SIG-M5 (cell line): ENCODE measurements at regions not wholly inside any gene's neighbourhood (a gene's known extent, or its start where the extent isn't known, plus 50 kb on each side); places are given as distances from the start of the nearest gene placed in this dataset.

Source experiments
- DNase-seq: peaks from one replicate; lab custom pipeline; 2025; lab: John Stamatoyannopoulos, UW

DNA sequence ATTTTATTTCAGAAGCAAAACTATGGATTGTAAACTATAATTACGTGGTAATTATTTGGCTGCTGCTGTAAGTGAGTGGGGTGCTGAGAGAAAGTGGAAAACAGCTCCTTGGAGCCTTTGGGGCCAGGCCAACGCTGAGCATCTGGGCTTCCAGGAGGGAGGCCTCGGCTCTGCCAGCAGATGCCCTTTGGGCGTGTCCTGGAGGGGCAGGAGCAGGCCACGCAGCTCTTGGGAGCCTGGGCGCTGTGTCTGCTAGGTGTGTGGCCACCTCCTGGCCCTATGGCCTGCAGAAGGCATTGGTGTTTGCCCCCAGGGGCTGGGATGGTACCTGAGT lies 423.3 kb downstream of the GLRX3 start:
- DNase-seq = no peak

DNA sequence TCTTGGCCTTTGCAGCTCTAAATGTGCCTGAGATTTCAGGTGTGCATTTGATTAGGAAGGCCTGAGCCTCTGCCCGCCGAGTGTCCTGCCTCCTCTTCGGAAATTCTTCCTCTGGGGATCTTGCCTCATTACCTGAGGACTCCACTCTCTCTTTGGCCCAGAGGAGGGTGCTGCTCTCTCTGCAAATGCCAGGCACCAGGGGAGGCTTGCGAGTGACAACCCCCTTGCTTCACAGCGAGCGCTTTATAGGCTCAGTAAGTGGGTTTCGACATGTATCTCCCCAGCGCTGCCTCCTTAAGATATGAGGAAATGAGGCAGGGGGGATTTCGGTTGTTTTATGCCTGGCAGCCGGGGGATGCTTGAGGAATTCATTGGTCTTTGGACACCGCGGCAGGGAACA lies 423.9 kb downstream of the GLRX3 start:
- no peak for DNase-seq

DNA sequence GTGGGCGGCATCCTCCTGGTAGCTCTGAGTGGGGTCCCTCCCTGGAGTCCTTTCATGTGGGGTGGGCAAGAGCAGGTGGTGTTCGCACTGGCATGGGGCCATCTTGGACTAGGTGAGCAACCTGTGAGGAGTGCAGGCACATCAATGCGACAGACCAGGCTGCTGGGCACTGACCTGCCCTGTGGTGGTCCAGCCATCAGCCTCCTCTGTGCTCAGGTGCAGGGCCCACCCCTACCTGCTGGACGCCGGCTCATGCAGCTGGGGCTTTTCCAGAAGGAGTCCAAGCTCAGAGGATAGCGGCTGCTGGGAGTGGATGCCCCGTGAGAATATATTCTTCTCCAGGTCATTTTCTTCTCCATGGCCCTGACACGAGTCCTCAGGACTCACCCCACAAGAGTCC lies 424.4 kb downstream of the GLRX3 start:
- no peak for DNase-seq

DNA sequence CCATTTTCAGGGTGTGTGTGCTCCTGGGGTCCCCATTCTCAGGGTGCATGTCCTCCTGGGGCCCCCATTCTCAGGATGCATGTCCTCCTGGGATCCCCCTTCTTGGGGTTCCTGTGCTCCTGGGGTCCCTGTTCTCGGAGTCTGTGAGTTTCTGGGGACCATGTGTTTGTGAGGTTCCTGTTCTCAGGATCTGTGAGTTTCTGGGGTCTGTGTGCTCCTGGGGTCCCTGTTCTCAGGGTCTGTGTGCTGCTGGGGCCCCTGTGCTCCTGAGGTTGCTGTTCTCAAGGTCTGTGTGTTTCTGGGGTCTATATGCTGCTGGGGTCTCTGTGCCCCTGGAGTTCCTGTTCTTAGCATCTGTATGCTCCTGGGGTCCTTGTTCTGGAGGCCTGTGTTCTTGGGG lies 425.5 kb downstream of the GLRX3 start:
- no peak for DNase-seq

DNA sequence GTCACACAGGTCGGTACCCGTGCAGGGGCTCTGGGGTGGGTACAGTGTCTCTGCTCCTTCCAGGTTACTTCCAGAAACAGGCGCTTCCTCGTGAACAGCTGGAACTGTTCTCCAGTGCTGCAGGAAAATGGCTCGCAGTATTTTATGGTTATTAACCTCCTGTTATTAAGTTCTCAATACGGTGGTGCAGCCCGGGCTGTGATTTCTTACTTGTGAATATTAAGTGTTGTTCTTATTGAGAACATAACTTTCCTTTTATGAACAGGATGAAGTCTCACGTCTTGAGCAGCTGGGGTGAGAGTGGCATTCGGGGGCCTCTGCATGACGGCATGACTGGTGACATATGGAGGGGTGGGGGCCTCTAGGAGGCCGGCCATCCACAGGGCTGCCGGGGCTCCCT lies 430.8 kb downstream of the GLRX3 start:
- DNase-seq = no peak

DNA sequence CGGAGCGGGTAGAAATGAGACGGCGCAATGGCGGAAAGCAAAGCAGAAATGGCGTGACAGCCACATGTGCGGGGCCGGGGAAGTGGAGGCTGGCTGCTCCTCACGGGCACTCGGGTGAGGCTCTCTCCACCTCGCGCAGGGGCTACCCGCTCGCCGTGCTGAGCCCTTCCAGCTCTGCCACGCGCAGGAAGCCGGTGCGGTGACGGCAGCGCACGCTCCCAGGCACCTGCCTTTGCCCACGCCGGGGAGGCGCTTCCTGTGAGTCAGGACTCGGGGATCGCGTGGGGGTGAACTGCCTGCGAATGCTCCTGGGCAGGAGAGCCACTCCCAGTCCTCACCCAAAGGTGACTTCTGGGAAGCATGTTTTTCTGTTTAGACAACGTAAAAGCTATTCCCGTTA lies 431.2 kb downstream of the GLRX3 start:
- no peak for DNase-seq

DNA sequence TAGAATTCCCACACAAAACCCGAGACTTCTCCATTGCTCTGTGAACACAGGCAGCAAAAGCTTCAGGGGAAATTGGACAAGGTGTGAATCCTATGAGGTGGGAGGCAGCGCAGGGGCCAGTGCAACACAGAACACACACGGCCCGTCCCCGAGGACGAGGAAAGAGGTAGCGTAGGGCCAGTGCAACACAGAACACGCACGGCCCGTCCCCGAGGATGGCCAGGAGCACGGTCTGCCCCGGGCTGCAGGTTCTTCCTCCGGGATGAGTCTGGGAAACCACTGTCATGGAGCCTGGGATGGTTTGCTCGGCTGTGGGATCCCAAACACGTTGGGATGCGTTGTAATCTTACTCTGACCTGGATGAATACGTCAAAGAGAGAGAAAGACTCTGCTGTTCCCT lies 432.1 kb downstream of the GLRX3 start:
- DNase-seq = no peak

DNA sequence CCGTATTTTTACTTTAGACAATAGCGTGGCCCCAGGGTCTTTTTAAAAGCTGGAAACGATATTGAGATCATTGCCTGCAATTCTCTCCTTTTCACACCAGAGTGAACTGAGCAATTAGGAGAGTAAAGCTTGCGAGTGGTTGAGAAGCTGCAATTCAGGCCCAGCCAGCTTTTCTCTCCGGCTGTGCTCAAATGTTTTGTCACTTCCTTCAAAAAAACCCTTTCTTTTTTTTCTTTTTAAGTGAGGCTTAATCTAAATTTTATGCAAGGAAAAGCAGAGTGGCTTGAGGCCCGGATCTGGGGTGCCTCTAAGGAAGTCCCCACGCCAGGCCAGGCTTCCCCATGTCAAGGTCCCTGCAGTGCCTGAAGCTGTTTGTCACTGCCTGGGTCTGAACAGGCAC lies 433.9 kb downstream of the GLRX3 start:
- DNase-seq = no peak

DNA sequence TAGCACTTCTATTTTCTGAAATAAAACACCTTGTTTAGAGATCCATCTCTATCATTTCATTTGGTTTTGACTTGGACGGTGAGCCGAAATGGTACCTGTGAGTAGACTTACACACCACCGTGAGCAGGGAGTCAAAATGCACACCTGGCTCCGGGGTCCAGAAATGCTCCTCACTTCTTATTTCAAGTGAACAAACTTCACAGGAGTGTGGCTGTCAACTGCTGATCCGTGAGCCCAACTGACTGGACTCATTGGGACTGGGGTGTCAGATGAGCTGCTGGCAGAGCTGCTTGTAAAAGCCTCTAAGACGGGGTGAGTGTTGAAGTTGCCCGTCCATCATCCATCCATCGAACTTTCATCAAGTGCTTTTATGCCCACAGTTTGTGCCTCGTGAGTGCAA lies 435.5 kb downstream of the GLRX3 start:
- no peak for DNase-seq

DNA sequence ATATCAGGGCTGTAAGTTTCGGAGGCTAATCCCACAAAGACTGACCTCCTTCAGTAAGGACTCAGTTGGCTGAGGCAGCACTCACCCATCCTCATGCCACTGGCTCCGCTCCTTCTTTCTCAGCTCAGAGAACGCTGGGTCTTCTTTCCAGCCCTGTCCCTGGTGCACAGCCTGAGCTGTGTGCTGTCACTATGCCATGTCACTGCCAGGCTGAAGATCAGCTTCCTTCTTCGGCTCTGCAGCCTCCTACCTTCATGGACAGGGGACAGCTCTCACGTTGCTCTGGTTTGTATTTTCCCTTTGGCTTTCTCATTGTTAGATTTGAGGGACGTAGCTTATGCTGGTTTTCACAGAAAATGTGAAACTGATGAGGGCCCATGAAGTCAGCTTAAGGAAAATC lies 437.3 kb downstream of the GLRX3 start:
- no peak for DNase-seq

DNA sequence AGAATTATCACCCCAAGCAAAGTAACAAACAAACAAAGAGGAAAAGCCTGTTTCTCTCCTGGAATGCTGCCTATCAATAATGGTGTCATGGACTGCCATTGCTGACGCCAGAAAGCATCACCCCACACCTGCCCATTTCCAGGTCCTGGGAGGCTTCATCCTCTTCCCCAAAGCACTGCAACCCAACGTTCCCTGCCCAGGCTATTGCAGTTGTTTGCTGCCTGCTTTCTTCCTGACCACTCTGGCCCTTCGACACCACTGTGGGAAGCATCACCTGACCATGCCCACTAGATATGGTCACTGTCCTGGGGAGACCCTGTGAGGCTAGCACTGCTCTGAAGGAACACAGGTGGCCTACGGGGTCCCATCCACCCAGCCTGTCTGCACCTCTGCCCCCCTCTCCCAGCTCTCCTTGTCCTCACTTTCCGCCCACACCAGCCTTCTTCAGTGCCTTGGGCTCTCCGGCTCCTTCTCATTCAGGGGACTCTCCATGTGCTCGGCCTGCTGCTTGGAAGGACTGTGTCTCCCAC lies 439.6 kb downstream of the GLRX3 start:
- DNase-seq = no peak

DNA sequence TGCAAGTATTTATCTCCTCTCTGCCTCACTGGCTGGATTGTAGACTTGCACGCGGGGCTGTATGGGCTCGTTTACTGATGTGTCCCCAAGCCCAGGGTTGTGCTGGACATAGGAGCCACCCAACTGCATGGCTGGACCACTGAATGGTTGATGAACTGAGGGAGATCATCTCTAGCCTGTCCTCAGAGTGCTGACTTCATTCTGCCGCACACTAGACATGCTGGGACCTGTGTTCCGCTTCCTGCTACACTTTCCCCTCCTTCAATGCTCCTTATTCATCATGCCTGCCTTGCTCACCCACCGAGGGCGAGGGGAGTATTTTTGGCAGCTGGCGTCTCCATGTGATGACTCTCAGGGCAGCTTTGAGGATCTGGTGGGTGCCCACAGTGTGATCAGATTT lies 440.2 kb downstream of the GLRX3 start:
- DNase-seq = no peak

DNA sequence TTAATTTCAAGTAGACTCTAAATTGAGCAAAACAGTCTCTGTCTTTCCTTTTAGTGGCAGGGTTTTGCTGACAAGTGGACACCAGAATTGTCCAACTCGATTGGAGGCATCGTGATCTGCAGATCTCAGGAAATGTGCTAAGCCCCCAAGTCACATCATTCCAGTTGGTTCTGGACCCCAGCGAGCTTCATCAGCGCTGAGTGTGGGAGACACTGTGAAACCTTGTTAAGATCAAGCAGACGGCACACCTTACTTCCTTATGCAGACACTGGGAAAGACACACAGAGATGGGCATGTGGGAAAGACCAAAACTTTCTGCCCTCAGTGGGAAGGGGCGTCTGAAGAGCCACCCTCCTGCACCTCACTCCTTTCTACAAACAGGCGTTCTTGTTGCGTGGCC lies 440.8 kb downstream of the GLRX3 start:
- DNase-seq = no peak

DNA sequence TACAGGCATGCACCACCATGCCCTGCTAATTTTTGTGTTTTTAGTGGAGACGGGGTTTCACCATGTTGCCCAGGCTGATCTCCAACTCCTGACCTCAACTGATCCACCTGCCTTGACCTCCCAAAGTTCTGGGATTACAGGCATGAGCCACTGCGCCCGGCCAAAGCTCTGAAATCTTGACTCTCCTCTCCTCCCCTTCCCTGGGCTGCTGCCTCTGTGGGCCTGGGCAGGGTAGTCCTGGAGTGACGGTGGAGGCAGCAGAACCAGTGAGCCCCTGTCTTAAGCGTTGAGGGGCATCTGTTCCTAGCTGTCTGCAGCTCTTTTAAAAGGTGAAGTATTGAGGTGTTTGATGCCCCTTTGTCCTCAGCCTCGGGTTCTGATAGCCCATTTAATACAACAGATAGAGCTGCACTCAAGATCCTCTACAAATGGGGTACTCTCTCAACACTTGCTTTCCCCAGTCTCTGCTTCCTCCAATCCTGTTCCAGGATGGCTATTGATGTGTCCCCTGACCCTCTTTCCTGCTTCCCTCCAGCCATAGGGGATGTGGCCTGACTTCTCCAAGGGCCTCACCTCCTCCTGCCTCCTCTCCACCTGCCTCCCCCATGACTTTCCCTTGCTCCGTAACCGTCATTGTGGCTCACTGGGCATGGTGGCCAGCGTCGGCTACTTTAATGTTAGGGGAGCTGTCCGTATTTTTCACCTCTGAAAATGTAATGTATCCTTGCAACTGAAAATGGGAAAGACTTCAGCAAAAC lies 442.5 kb downstream of the GLRX3 start:
- DNase-seq = no peak

DNA sequence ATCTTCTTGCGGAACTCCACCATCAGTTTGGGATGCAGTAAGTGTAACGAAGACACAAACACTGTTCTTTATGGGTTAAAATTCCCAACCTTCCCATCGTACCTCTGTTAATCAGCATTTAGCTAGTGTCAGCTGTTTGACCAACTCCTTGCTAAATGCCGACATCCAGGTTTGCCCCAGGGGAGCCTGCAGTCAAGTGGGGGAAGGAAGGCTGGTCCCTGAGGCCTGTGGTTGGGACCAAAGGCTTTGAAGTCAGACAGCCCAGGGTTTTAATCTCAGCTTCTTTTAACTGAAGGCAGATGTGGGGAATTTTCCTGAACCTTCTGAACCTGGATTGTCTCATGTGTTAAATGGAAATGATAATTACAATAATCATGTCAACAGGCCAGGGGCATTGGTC lies 443.7 kb downstream of the GLRX3 start:
- DNase-seq = no peak

DNA sequence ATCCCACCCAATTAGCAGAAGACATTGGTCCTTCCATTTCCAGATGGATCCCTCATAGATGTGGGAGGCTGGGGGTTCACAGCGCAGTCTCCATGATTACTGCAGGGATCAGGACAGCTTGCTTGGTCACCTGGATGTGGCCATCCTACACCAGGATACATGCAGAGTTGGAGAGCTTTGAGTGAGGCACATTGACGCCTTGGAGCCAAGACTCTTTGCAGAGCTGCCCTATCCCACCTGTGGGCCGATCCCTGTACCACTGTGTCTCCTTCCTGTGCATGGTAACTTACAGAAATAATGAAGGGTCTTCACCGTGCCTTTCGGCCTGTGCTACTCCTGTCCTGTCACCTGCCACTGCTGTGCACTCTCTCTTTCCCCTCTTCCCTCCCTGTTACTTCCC lies 444.8 kb downstream of the GLRX3 start:
- DNase-seq = no peak

DNA sequence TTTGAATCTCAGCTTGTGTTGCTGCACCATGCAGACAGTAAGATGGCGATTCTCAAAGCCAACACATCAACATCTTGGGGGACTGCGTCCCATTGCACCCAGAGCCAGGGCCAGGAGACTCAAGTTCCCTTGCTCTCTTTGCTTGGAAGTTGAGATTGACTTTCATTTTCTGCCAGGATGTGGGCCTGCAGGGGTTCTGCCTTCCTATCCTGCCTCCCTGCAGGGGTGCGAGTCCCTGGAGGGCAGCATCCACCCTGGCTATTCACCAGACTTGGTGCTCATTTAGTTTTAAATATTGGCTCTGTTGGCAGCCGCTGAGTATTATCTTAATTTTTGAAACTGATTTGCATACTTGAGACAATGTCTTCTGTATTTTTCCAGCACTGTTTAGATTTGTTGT lies 451.5 kb downstream of the GLRX3 start:
- no peak for DNase-seq

DNA sequence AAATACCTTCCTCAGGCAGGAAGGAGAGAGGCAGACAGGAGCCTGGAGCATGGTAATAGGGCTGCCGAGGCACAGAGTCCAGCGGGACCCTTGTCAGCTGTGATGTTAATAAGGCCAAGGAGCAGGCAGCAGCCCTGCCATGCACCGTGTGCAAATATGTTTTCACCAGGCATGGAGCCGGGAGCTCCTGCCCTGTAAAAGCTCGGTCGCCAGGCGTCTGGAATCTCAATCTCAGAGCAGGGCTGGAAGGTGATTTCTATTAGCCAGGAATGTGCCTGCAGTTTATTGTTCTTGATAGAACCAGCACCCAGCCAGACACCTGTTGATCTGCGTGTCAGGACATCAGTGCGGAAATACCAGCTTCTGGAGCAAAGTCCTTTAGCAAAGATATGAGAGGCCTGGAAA lies 469.8 kb downstream of the GLRX3 start:
- no peak for DNase-seq

DNA sequence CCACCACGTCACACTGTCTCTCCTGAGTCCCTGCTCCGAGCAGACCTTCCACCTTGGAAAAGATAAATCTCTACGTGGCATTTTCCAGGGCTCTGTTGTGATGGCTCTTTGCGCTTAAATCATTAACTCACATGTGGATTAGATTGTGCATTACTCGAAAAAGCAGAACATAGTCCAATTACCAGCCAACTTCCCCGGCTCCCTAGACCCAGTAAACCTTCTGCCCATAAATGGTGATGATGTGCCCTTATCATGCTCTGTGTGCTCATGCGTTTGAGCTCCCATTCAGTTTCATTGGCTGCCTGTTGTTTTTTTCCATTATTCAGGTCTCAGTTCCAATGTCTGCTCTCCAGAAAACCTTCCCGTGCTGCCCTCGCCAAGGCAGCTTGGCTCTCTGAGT lies 471.2 kb downstream of the GLRX3 start:
- no peak for DNase-seq

DNA sequence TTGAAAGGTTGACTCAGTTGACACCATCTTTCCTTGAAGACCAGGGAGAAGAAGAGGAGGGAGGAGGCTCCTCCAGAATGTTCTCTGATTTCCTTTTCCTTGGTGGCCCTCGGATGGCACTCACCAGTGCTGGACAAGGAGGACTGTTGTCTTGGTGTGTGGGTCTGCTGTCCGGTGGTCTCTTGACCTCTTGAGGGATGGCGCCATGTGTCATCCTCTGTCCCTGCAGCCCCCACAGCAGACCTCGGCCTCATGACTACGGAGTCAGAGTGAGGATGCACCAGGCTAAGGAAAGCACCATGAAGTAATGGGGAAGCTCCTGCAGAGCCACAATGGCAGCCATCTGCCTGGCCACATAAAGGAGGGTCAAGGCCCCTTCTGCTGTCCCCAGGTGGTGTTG lies 475.0 kb downstream of the GLRX3 start:
- DNase-seq = no peak

DNA sequence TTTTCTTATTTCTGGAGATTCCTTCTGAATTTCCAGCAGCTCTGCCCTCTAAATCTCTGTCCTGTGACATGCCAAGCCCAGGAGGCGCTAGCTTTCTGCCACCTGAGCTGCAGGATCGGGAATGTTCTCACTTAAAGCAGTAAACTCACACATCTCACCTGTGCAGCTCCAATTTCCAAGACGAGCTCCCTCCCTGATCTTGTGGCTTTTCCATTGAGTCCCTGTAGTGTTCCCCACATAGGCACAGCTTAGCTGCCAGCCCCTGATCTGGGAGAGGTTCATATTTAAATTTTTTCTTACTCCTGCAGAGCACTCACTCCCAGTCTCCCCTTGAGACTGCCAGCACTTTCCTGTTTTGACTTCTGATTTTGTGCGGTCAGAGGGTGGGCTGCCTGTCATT lies 479.3 kb downstream of the GLRX3 start:
- DNase-seq = no peak

DNA sequence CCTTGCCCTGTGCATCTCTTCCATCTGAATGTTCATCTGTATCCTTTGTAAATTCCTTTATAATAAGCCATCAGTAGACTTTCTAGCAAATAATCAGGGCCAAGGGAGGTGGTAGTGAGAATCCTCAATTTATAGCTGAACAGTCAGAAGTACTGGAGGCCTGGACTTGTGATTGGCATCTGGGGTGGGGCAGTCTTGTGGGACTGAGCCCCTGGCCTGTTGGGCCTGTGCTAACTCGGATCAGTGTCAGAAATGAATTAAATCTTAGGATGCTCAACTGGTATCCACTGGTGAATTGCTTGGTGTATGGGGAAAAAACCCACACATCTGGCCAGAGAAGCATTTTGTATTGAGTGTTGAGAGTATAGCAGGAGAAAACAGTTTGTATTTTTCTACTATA lies 481.8 kb downstream of the GLRX3 start:
- DNase-seq = no peak

DNA sequence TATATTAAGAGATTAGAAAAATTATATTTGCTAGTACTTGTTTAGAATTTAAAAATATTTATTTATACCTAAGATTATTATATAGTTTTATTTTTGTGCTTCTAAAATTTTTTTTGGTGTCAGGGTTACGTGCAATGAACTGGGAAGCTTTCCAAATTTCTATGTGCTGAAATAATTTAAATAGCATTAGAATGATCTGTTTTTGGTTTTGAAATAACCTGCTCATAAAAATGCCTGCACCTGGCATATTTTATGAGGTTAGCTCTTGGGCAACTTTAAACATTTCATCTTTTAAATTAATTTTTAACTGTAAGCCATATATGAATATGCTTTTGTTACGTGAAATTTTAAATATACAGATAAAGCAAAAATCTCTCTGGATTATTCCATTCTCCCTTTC lies 482.5 kb downstream of the GLRX3 start:
- DNase-seq = no peak

DNA sequence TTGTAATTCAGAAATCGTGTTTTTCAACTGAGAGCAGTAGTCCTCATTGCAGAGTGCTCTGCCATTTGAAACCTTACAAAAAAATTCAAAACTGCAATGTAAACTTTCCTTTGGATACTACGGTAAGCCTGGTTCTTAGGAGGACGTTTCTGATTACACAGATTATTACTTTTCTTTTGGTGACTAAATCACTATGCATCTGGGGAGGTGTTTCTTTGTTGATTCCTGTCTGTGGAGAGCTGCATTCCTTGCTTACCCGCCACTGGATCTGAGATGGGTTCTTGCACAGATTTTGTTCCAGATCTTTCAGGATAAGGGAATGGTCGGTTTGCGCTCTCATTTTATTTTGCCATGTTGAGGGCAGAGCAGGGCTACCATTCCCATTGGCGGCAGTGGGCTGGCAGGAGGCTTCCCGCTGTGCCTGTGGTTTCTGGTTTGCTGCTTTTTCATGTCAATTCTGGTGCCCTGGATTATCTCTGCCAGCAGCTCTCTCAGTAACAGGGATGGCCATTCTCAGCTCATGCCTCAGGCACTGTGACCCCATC lies 485.1 kb downstream of the GLRX3 start:
- no peak for DNase-seq
